AG20443 (cell line): ENCODE measurements at regions not wholly inside any gene's neighbourhood (a gene's known extent, or its start where the extent isn't known, plus 50 kb on each side); places are given as distances from the start of the nearest gene placed in this dataset.
A peak's percentile ranks its signal among the peaks of the same experiment; 100 is the strongest.
"Not testable (repeated sequence)": the region's sequence is repeated elsewhere in the genome, so short reads cannot be mapped to it uniquely, and the experiment has no call there.

Experiments
- DNase-seq: peaks from one replicate; pipeline ENCODE4 v3.0.0; 2012; ENCODE audit warnings: low spot score, mixed read lengths

DNA sequence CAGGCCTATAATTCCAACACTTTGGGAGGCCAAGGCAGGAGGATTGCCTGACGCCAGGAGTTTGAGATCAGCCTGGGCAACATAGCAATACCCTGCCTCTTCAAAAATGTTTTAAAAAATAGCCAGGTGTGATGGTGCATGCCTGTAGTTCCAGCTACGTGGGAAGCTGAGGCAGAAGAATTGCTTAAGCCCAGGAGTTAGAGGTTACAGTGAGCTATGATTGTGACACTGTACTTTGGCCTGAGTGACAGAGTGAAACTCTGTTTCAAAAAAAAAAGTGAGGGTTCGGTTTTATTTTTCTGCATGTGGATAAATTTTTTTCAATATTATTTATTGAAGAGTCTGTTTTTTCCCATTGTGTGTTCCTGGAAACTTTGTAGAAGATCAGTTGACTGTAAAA is 208.1 kb downstream of the SLC4A3 start:
- DNase-seq: no peak

GRCh38 chr2:219836647-219837177 is 209.3 kb downstream of the SLC4A3 start:
- DNase-seq: no peak

GRCh38 chr2:219844401-219845091 is 217.1 kb downstream of the SLC4A3 start:
- no peak for DNase-seq

DNA sequence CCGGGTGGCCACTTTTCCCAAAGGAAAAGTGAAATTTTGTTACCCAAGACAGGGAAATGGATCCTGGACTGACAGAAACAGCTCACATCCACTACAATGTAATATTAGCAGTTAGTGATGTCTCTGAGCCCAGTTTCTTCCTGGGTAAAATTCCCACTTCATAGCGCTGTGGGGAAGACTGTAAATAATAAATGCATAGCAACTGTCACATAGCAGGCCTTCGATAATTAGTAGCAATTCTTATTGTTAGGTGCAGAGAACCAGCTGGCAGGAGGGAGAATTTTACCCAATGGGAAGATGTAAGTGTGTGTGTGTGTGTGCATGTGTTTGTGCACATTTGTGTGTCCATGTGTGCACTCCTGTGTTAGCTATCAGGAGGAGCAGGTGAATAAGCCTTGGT is 221.5 kb downstream of the SLC4A3 start:
- DNase-seq: no peak

DNA sequence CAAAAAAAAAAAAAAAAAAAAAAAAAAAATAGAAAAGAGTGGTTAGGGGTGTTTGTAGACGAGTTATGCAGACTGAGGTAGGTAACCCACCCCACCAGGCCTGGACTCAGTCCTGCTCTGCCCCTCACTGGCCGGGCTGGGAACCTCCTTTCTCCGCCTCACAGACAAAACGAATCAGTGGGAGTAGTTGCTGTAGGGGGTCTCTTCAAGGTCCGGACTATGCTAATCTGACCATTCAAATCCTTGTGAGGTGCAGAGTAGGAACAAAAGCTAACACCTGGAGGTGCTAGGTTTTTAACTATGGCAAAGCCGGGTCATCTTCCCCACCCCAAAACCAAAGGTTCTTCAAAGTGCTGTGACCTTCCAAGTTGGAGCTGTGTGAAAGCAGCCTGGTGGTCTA is 223.7 kb downstream of the SLC4A3 start:
- DNase-seq: no peak

- peak; percentile 39 for DNase-seq
Observed at GRCh38 chr2:219851801-219852481, 224.5 kb downstream of the SLC4A3 start.

DNA sequence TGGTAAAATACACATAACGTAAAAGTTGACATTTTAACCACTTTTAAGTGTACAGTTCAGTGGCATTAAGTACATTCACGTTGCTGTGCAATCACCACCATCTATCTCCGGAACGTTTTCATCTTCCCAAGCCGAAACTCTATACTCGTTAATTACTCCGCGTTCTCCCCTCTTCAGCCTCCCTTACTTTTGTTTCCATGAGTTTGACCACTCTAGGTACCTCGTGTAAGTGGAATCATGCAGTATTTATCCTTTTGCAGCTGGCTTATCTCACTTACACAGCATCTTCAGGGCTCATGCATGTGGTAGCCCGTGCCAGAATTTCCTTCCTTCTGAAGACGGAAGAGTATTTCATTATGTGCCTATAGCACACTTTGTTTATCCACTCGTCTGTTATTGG is 225.2 kb downstream of the SLC4A3 start:
- no peak for DNase-seq

GRCh38 chr2:219856602-219857001 is 229.2 kb downstream of the SLC4A3 start:
- no peak for DNase-seq

DNA sequence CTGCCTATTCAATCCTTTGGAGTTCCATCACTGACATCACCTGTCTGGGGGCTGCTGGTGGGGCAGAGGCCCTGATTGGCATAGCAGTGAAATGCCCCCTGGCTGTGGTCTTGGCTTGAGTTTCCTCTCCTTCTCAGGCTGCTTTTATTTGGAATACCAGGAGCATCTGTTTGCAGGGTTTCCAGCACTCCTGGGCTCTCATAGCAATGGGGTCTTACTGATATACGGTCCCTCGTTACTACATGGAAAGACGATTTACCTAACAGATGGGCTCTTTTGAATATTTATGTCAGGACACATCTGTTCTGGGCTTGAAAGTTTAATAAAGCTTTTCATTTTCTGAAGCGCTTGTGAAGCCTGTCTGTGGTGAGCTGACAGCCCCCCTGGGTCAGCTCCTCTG is 230.3 kb downstream of the SLC4A3 start:
- DNase-seq: no peak

GRCh38 chr2:219861307-219861706 is 233.9 kb downstream of the SLC4A3 start:
- no peak for DNase-seq

GRCh38 chr2:219864154-219864553 is 236.7 kb downstream of the SLC4A3 start:
- DNase-seq: no peak

GRCh38 chr2:219868635-219869034 is 241.2 kb downstream of the SLC4A3 start:
- DNase-seq: no peak

DNA sequence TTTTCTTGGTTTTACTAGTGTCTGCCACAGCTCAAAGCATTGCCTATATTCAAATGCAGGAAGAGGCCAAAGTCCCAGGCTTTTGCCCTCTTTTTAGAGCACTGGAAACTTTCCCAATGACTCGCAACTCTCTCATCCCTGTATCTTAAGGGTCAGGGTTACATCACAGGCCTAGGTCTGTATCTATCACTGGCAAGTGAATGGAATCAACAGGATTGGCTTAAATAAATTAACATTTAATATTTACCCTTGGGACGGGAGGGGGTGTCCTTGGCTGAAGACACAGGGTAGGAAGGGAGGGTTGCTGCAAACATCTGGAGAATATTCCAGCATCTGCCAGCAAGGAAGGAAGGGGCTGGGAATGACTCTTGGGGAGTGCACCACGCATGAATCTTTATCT is 242.6 kb downstream of the SLC4A3 start:
- no peak for DNase-seq

DNA sequence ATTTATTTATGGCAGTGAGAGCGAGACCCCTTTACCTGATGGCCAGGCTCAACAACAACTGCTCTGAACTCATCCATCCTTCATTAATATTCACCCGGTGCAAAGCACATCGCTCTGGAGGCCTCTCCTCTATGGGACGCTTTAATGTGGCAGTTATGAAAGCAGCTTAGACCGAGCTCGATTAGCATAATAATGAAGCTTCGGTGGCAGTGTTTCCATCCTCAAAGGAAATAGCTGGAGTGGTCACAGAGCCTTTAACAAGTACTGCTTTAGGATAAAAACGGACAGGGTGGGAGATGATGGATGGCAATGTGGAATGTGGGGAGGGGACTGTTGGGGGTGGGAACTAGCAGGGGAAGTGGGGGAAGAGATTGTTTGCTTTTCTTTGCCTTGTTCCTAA is 243.9 kb downstream of the SLC4A3 start:
- no peak for DNase-seq

DNA sequence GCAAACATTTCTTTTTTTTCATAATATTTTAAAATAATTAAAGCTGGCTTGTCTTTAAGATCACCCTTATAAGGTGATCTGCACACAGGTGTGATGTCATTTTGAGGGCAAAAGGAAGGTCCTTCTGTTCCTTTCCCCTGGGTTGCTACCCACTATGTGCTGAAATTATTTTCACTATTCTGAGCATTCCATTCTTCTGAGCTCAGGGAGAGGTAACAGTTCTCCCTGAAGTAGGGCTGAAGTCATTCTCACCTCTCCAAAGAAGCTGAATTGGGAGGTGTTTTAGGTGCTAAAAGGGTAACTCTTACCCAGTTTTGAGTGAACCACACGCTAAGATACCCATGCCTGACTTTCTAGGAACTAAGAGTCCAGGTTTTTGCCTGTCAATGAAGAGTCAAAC is 247.6 kb downstream of the SLC4A3 start:
- DNase-seq: no peak

- DNase-seq: not testable (repeated sequence)
Observed at GRCh38 chr2:219875986-219876385, 248.6 kb downstream of the SLC4A3 start.

DNA sequence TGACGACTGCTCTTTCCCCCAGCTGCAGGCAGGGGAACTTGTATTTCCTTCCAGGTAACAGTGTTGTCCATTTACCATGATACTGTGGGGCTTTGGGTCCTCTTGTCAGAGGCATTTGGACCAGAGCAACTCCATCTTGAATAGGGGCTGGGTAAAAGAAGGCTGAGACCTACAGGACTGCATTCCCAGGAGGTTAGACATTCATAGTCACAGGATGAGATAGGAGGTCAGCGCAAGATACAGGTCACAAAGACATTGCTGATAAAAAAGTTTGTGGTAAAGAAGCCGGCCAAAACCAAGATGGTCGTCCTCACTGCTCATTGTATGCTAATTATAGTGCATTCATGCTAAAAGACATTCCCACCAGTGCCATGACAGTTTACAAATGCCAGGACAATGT is 249.5 kb downstream of the SLC4A3 start:
- no peak for DNase-seq

GRCh38 chr2:219877728-219878127 is 250.3 kb downstream of the SLC4A3 start:
- no peak for DNase-seq

GRCh38 chr2:219878516-219878915 is 251.1 kb downstream of the SLC4A3 start:
- no peak for DNase-seq

DNA sequence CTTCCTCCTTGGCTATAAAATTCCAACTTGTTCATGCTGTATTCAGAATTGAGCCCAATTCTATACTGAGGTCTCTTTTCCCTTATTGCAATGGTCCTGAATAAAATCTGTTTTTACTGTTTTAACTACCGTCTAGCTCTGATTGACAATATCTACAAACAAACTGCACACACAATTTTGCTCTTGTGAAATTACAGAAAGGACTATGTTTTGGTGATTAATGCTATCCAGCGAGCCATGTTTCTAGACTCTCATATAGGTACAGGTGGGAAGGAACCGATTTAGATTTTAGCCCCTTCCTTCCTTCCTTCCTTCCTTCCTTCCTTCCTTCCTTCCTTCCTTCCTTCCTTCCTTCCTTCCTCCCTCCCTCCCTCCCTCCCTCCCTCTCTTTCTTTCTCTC is 254.4 kb downstream of the SLC4A3 start:
- no peak for DNase-seq

- DNase-seq: peak; percentile 16
Observed at GRCh38 chr2:219886615-219887014, 259.2 kb downstream of the SLC4A3 start.

DNA sequence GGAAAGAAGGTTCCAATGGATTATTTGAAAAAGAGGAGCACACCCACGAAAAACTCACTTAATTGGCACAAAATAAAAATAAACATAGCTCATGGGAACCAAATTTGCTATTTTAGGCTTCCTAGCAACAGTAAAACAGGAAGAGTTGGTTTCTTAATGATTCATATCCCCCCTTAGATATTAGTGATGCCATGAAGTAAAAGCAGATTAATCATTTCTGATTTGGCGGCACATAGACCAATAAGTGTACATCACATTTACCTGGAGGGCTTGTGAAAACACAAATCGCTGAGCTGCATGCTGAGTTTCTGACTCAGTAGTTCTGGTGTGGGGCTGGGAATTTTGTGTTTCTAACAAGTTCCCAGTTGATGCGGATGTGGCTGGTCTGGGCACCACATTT is 260.4 kb downstream of the SLC4A3 start:
- no peak for DNase-seq

DNA sequence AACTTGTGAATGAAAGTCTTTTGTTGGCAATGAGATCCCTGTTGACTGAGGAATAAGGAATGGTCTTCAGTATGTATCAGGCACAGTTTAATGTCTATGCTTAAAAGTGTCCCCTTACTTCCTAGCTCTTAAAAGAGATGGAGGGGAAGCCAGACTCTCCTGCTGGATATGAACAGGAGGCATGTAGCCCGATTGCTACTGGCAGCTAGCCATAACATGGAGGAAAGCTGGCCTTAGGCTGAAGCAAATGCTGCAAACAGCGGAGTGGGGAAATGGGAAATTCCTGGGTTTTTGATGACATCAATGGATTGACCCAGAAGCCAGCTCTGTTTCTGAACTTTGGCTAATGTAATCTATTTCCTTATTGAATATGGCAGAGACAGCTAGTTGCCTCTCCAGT is 266.1 kb downstream of the SLC4A3 start:
- no peak for DNase-seq

DNA sequence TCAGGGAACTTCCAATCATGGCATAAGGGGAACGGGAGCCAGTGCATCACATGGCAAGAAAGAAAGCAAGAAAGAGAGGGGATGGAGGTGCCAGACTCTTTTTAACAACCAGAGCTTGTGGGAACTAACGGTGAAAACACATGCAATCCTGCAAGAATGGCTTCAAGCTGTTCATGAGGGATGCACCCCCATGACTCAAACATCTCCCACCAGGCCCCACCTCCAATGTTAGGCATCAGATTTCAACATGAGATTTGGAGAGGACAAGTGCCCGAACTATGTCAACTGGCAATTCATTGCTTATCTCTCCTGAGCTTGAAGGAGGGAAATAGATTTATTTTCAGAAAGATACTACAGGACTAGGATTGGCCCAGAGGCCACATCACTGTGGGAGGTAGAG is 270.0 kb downstream of the SLC4A3 start:
- no peak for DNase-seq
